Kidney (tissue), 13 donors: ENCODE measurements at regions not wholly inside any gene's neighbourhood (a gene's known extent, or its start where the extent isn't known, plus 50 kb on each side); places are given as distances from the start of the nearest gene placed in this dataset.
"Not testable (repeated sequence)": the region's sequence is repeated elsewhere in the genome, so short reads cannot be mapped to it uniquely, and the experiment has no call there.

Experiments used
- DNase-seq, 5 donors: peaks; one replicate each; pipeline ENCODE4 v3.0.0-alpha.2; 2013 to 2020
- FAIRE-seq: peaks from 2 replicates; lab custom pipeline; 2012; peaks lifted over from hg19 to GRCh38; lab: Jason Lieb, UNC
- H3K27ac ChIP-seq, 2 donors: one replicate each; pipeline ENCODE4 v1.7.0; 2013; ENCODE audit warnings: low read depth in 2 of 2, low read length in 2 of 2, inconsistent platforms in 1 of 2
- H3K27me3 ChIP-seq: one replicate; pipeline ENCODE4 v1.7.1; 2013; ENCODE audit warnings: low read length, inconsistent platforms; ENCODE audit not compliant: control insufficient read depth, insufficient read depth
- H3K36me3 ChIP-seq, 3 donors: one replicate each; pipeline versions ENCODE4 v1.7.0 to v1.7.1; 2013; ENCODE audit warnings: low read length in 3 of 3, control low read depth in 1 of 3, inconsistent platforms in 1 of 3; ENCODE audit not compliant: insufficient read depth in 3 of 3, control insufficient read depth in 2 of 3
- H3K4me1 ChIP-seq, 3 donors: one replicate each; pipeline versions ENCODE4 v1.7.0 to v1.7.1; 2013; ENCODE audit warnings: low read length in 3 of 3, inconsistent platforms in 1 of 3, low read depth in 1 of 3; ENCODE audit not compliant: control insufficient read depth in 2 of 3, insufficient read depth in 2 of 3
- H3K4me3 ChIP-seq, 3 donors: one replicate each; pipeline versions ENCODE4 v1.7.0 to v1.8.1; 2013; ENCODE audit warnings: low read length in 3 of 3, control low read depth in 1 of 3, inconsistent platforms in 1 of 3
- H3K9ac ChIP-seq, 3 donors: one replicate each; pipeline versions ENCODE4 v1.7.0 to v1.7.1; 2013; ENCODE audit warnings: low read length in 3 of 3, control low read depth in 1 of 3, inconsistent platforms in 1 of 3
- H3K9me3 ChIP-seq, 3 donors: one replicate each; pipeline versions ENCODE4 v1.7.0 to v1.7.1; 2013; ENCODE audit warnings: low read length in 3 of 3, control low read depth in 1 of 3, inconsistent platforms in 1 of 3; ENCODE audit not compliant: control insufficient read depth in 2 of 3, insufficient read depth in 1 of 3
- intact Hi-C: fragments of 100-400 bp; cut with DNase I; formaldehyde crosslinking; loops from one replicate; pipeline ENCODE4 v1.11.1; 2022
- TF ChIP-seq, protein P1 (sequence below): IDR thresholded peaks from 3 replicates; pipeline ENCODE4 v1.5.1; 2012; ENCODE audit warnings: mild to moderate bottlenecking, moderate library complexity, borderline replicate concordance; ENCODE audit not compliant: insufficient read depth; ENCODE audit errors: extremely low read depth
- donor health status: control.
- donor health status: control.
- donor health status: control.
- donor health status: control.
- donor health status: control.
- donor health status: DM: yes; HTN: yes; CAD: no.
- donor health status: Normal renal cell carcinoma (clear cell type).

DNA sequence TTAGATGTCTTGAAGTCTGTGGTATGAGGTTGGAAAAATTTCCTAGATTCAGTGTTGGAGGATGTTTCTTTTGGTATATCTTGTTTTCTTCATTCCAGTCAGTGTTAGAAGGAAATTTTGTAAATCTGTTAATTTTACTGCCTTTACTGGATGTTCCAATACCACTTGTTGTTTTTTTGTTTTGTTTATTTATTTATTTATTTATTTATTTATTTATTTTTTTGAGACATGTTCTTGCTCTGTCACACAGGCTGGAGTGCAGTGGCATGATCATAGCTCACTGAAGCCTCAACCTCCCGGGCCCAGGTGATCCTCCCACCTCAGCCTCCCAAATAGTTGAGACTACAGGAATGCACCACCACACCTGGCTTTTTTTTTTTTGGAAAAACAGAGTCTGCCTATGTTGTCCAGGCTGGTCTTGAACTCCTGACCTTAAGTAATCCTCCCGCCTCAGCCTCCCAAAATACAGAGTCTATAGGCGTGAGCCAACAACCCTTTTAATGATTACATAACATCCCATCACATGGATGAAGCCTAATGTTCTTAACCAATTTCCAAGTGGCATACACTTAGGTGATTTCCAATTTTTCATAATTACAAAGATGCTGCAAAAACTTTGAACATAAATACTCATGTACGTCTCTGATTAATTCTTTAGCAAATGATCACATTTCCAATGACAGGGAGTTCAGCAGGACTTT, 52.8 kb upstream of the WAC start:
- H3K9me3 ChIP-seq = no peaks in the 10 kb centered on the region
- H3K9ac ChIP-seq = no peak overlapping the region
- FAIRE-seq (no peak), DNase-seq (no peak)
- no peak overlapping the region for H3K4me3 ChIP-seq
- no peaks in the 10 kb centered on the region for H3K27me3 ChIP-seq
- TF ChIP-seq, protein P1, sequence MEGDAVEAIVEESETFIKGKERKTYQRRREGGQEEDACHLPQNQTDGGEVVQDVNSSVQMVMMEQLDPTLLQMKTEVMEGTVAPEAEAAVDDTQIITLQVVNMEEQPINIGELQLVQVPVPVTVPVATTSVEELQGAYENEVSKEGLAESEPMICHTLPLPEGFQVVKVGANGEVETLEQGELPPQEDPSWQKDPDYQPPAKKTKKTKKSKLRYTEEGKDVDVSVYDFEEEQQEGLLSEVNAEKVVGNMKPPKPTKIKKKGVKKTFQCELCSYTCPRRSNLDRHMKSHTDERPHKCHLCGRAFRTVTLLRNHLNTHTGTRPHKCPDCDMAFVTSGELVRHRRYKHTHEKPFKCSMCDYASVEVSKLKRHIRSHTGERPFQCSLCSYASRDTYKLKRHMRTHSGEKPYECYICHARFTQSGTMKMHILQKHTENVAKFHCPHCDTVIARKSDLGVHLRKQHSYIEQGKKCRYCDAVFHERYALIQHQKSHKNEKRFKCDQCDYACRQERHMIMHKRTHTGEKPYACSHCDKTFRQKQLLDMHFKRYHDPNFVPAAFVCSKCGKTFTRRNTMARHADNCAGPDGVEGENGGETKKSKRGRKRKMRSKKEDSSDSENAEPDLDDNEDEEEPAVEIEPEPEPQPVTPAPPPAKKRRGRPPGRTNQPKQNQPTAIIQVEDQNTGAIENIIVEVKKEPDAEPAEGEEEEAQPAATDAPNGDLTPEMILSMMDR = no peak
- intact Hi-C loops = no loop called here
- H3K27ac ChIP-seq = no peak overlapping the region
- H3K4me1 ChIP-seq = no peaks in the 10 kb centered on the region
- H3K36me3 ChIP-seq = no peaks in the 10 kb centered on the region

DNA sequence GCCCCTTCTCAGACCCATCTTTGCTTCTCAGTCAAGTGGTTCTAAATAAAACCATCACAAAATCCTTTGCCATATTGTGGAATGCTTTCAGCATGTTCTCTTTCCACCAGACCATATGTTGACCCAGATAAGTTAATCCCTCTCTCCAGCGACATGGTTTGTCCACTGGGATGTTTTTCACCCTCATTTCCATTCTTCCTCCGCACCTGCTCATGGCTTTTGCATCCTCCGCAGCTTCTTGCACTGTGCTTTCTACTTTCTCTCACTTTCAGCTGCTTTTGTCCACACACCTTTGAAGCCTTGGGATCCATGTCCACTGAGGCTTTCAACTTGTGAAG, 52.3 kb upstream of the WAC start:
- Histone ChIP-seq H3K27ac (no peak overlapping the region), H3K4me1 (no peaks in the 10 kb centered on the region), H3K27me3 (no peaks in the 10 kb centered on the region), H3K9me3 (no peaks in the 10 kb centered on the region), H3K9ac (no peak overlapping the region), H3K4me3 (no peak overlapping the region), H3K36me3 (no peaks in the 10 kb centered on the region)
- intact Hi-C loops = no loop called here
- DNase-seq (no peak), FAIRE-seq (no peak)
- TF ChIP-seq, protein P1 = no peak

DNA sequence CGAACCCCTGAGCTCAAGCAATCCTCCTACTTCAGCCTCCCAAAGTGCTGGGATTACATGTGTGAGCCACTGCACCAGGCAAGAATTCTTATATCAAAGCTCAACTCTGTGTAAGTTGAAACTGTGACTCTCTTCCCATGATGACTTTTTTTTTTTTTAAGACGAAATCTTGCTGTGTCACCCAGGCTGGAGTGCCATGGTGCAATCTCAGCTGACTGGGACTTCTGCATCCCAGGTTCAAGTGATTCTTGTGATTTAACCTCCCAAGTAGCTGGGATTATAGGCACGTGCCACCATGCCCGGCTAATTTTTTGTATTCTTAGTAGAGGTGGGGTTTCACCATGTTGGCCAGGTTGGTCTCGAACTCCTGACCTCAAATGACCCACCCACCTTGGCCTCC, 51.6 kb upstream of the WAC start:
- H3K36me3 ChIP-seq, FAIRE-seq, intact Hi-C loops, H3K9ac ChIP-seq, H3K4me3 ChIP-seq, H3K9me3 ChIP-seq, H3K27ac ChIP-seq, H3K27me3 ChIP-seq, DNase-seq, H3K4me1 ChIP-seq: not testable (repeated sequence)

DNA sequence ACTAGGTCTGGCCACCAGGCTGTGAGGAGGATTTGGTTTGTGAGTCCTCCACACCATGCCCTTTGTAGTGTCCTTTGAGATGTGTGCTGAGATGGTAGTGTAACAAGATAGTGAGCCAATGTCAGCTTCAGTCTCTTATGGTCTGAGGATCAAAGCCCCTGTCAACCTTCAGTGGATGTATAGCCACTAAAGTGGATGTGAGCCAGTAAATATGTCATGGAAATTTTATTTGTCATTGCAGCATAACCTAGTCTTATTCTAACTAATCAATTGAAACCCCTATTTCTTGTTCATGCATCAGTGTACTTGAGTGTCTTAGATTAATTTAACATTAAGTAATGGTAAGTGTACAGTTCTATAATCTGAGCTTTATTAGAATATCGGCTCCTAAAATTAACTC, 51.0 kb upstream of the WAC start:
- Histone ChIP-seq H3K9me3 (no peaks in the 10 kb centered on the region), H3K36me3 (no peaks in the 10 kb centered on the region), H3K4me3 (no peak overlapping the region), H3K9ac (no peak overlapping the region), H3K4me1 (no peaks in the 10 kb centered on the region), H3K27me3 (no peaks in the 10 kb centered on the region), H3K27ac (no peak overlapping the region)
- TF ChIP-seq, protein P1 = no peak
- intact Hi-C loops = no loop called here
- no peak for FAIRE-seq
- DNase-seq = no peak
